Liver (tissue), 8 donors: ENCODE measurements at regions not wholly inside any gene's neighbourhood (a gene's known extent, or its start where the extent isn't known, plus 50 kb on each side); places are given as distances from the start of the nearest gene placed in this dataset.

ENCODE experiments used
- DNase-seq: peaks from one replicate; pipeline ENCODE4 v3.0.0-alpha.2; 2017; ENCODE audit warnings: low spot score
- H3K27ac ChIP-seq, 2 donors: one replicate each; pipeline ENCODE4 v1.7.0; 2013; ENCODE audit warnings: inconsistent platforms in 2 of 2, low read length in 2 of 2, control low read depth in 1 of 2, low read depth in 1 of 2, mild to moderate bottlenecking in 1 of 2
- H3K27me3 ChIP-seq, 4 donors: one replicate each; pipeline versions ENCODE4 v1.6.1 to v1.7.0; 2013; ENCODE audit warnings: low read length in 3 of 4, inconsistent platforms in 1 of 4, mild to moderate bottlenecking in 1 of 4, moderate library complexity in 1 of 4; ENCODE audit not compliant: control insufficient read depth in 4 of 4, insufficient read depth in 4 of 4
- H3K36me3 ChIP-seq, 4 donors: one replicate each; pipeline versions ENCODE4 v1.6.1 to v1.7.0; 2013; ENCODE audit warnings: low read length in 3 of 4, mild to moderate bottlenecking in 3 of 4, low read depth in 1 of 4, moderate library complexity in 1 of 4; ENCODE audit not compliant: control insufficient read depth in 4 of 4, insufficient read depth in 3 of 4
- H3K4me1 ChIP-seq, 4 donors: one replicate each; pipeline versions ENCODE4 v1.6.1 to v1.7.0; 2013; ENCODE audit warnings: low read length in 3 of 4, mild to moderate bottlenecking in 3 of 4, moderate library complexity in 1 of 4; ENCODE audit not compliant: control insufficient read depth in 4 of 4, insufficient read depth in 4 of 4
- H3K4me3 ChIP-seq, 3 donors: one replicate each; pipeline versions ENCODE4 v1.6.1 to v1.7.0; 2013; ENCODE audit warnings: low read length in 3 of 3, control low read depth in 1 of 3, low read depth in 1 of 3, mild to moderate bottlenecking in 1 of 3
- H3K9ac ChIP-seq, 2 donors: one replicate each; pipeline ENCODE4 v1.7.0; 2013; ENCODE audit warnings: low read length in 2 of 2, mild to moderate bottlenecking in 2 of 2, moderate library complexity in 2 of 2, control low read depth in 1 of 2, low read depth in 1 of 2
- H3K9me3 ChIP-seq, 4 donors: one replicate each; pipeline versions ENCODE4 v1.6.1 to v1.7.0; 2013; ENCODE audit warnings: low read length in 3 of 4; ENCODE audit not compliant: control insufficient read depth in 4 of 4
- ATF3 ChIP-seq: IDR thresholded peaks from 2 replicates; pipeline ENCODE4 v1.6.1; 2016; ENCODE audit warnings: antibody characterized with exemption
- CTCF ChIP-seq: fragments of 150-350 bp; IDR thresholded peaks from 2 replicates; pipeline ENCODE4 v1.5.1; 2017; ENCODE audit warnings: improper control_type of control experiment, low read depth, low read length; ENCODE audit not compliant: missing input control
- EGR1 ChIP-seq, 2 donors: IDR thresholded peaks; 2 replicates each; pipeline ENCODE4 v1.6.1; 2016 to 2018; ENCODE audit warnings: antibody characterized with exemption in 2 of 2, low read depth in 2 of 2
- FOXA1 ChIP-seq: IDR thresholded peaks from 2 replicates; pipeline ENCODE4 v1.6.1; 2016; ENCODE audit warnings: antibody characterized with exemption
- FOXA2 ChIP-seq: IDR thresholded peaks from 2 replicates; pipeline ENCODE4 v1.6.1; 2016; ENCODE audit warnings: antibody characterized with exemption
- GABPA ChIP-seq, 2 donors: IDR thresholded peaks in 1 of 2; conservative IDR thresholded peaks in 1 of 2; 2 replicates each; pipeline ENCODE4 v1.6.1; 2016; ENCODE audit warnings: antibody characterized with exemption in 2 of 2, mild to moderate bottlenecking in 1 of 2, moderate library complexity in 1 of 2
- HNF4A ChIP-seq, 2 donors: conservative IDR thresholded peaks; 2 replicates each; pipeline ENCODE4 v1.6.1; 2016; ENCODE audit warnings: antibody characterized with exemption in 2 of 2, mild to moderate bottlenecking in 2 of 2
- JUND ChIP-seq, 2 donors: IDR thresholded peaks; 2 replicates each; pipeline ENCODE4 v1.6.1; 2016; ENCODE audit warnings: antibody characterized with exemption in 2 of 2
- MAX ChIP-seq: IDR thresholded peaks from 2 replicates; pipeline ENCODE4 v1.6.1; 2016; ENCODE audit warnings: antibody characterized with exemption
- NR2F2 ChIP-seq: IDR thresholded peaks from 2 replicates; pipeline ENCODE4 v1.6.1; 2016; ENCODE audit warnings: antibody characterized with exemption
- RAD21 ChIP-seq, 2 donors: IDR thresholded peaks; 2 replicates each; pipeline ENCODE4 v1.6.1; 2016; ENCODE audit warnings: antibody characterized with exemption in 2 of 2, mild to moderate bottlenecking in 2 of 2
- REST ChIP-seq: IDR thresholded peaks from 2 replicates; pipeline ENCODE4 v1.6.1; 2016; ENCODE audit warnings: antibody characterized with exemption, mild to moderate bottlenecking
- RXRA ChIP-seq, 2 donors: IDR thresholded peaks; 2 replicates each; pipeline ENCODE4 v1.6.1; 2017 to 2018; ENCODE audit warnings: antibody characterized with exemption in 2 of 2, mild to moderate bottlenecking in 1 of 2
- SP1 ChIP-seq: IDR thresholded peaks from 2 replicates; pipeline ENCODE4 v1.6.1; 2018; ENCODE audit warnings: antibody characterized with exemption, mild to moderate bottlenecking
- TAF1 ChIP-seq: conservative IDR thresholded peaks from 2 replicates; pipeline ENCODE4 v1.6.1; 2016; ENCODE audit warnings: antibody characterized with exemption, mild to moderate bottlenecking
- YY1 ChIP-seq: IDR thresholded peaks from 2 replicates; pipeline ENCODE4 v1.6.1; 2016; ENCODE audit warnings: antibody characterized with exemption, mild to moderate bottlenecking
- WGBS: extraction: QIAGEN DNeasy Blood & Tissue Kit; methylation state at CpG from one replicate; pipeline ENCODE4 v1.1.7; 2013; 5-methylcytosine and 5-hydroxymethylcytosine counted together
- donor health status: healthy.
- donor health status: healthy.
- donor health status: healthy.
- donor health status: healthy.
- donor health status: healthy.

- DNase-seq: no peak
- TF ChIP-seq JUND (IDR thresholded peaks at IDR 0.05): no peak
- no peak for TF ChIP-seq YY1
- no peak for TF ChIP-seq ATF3
- no peak for TF ChIP-seq REST
- TF ChIP-seq FOXA2: no peak
- no peak for TF ChIP-seq NR2F2
- TF ChIP-seq RAD21 (IDR thresholded peaks at IDR 0.05): no peak
- TF ChIP-seq HNF4A (conservative IDR thresholded peaks at IDR 0.05): no peak
- H3K36me3 ChIP-seq: no peaks in the 10 kb centered on the region
- no peak overlapping the region for H3K27ac ChIP-seq
- peaks cover 0 to 6% (median under 1%) of the 10 kb centered on the region in 4 donors for H3K9me3 ChIP-seq
- H3K4me3 ChIP-seq: no peak overlapping the region
- H3K27me3 ChIP-seq: no peaks in the 10 kb centered on the region
- H3K9ac ChIP-seq: no peak overlapping the region
- 34% methylated on average over 1 of the region's 1 CpG for WGBS
- H3K4me1 ChIP-seq: no peaks in the 10 kb centered on the region
Observed at GRCh38 chr4:29073571-29073970, 1646.6 kb upstream of the PCDH7 start.

GRCh38 chr4:29075366-29075765 lies 1644.8 kb upstream of the PCDH7 start:
- Histone ChIP-seq H3K27me3 (no peaks in the 10 kb centered on the region), H3K9me3 (peaks cover 0 to 6% (median under 1%) of the 10 kb centered on the region in 4 donors), H3K27ac (no peak overlapping the region), H3K4me1 (no peaks in the 10 kb centered on the region), H3K36me3 (no peaks in the 10 kb centered on the region), H3K9ac (no peak overlapping the region), H3K4me3 (no peak overlapping the region)
- 76% methylated on average over 6 of the region's 6 CpGs for WGBS
- no peak for TF ChIP-seq FOXA2
- TF ChIP-seq CTCF: no peak
- TF ChIP-seq SP1: no peak
- no peak for TF ChIP-seq EGR1 (IDR thresholded peaks at IDR 0.05; ENCODE audit: low read depth in 2 of 2)
- no peak for TF ChIP-seq GABPA (IDR thresholded peaks at IDR 0.05 in 1 of 2, conservative IDR thresholded peaks at IDR 0.05 in 1 of 2)
- TF ChIP-seq MAX: no peak
- no peak for TF ChIP-seq RXRA (IDR thresholded peaks at IDR 0.05)
- TF ChIP-seq REST: no peak
- TF ChIP-seq RAD21 (IDR thresholded peaks at IDR 0.05): no peak
- no peak for TF ChIP-seq FOXA1
- TF ChIP-seq TAF1: no peak
- DNase-seq: no peak
